Right cardiac atrium (tissue), 5 donors: ENCODE measurements at regions not wholly inside any gene's neighbourhood (a gene's known extent, or its start where the extent isn't known, plus 50 kb on each side); places are given as distances from the start of the nearest gene placed in this dataset.
"Not testable (repeated sequence)": the region's sequence is repeated elsewhere in the genome, so short reads cannot be mapped to it uniquely, and the experiment has no call there.

Experiments
- ATAC-seq, 2 donors: fragments of 200-7000 bp; cut with Tn5 transposase; one replicate each; pipeline versions ENCODE4 v1.8.0 to v1.9.1; 2020; ENCODE audit warnings: moderate library complexity in 2 of 2, mild to moderate bottlenecking in 1 of 2
- DNase-seq, 3 donors: peaks; one replicate each; pipeline ENCODE4 v3.0.0-alpha.2; 2020
- H3K27ac ChIP-seq: one replicate; pipeline ENCODE4 v1.5.1; 2013; ENCODE audit warnings: mild to moderate bottlenecking, low read length, control low read depth, moderate library complexity
- H3K27me3 ChIP-seq: one replicate; pipeline ENCODE4 v1.6.1; 2013; ENCODE audit not compliant: control insufficient read depth, insufficient read depth
- H3K4me1 ChIP-seq: one replicate; pipeline ENCODE4 v1.6.1; 2013; ENCODE audit warnings: low read length; ENCODE audit not compliant: control insufficient read depth, insufficient read depth
- H3K4me3 ChIP-seq: one replicate; pipeline ENCODE4 v1.5.1; 2013; ENCODE audit warnings: low read length, control low read depth
- H3K9me3 ChIP-seq: one replicate; pipeline ENCODE4 v1.6.1; 2013; ENCODE audit warnings: low read length; ENCODE audit not compliant: control insufficient read depth
- WGBS: extraction: QIAGEN DNeasy Blood & Tissue Kit; methylation state at CpG from one replicate; pipeline ENCODE4 v1.1.7; 2013; 5-methylcytosine and 5-hydroxymethylcytosine counted together
- intact Hi-C, 4 donors: fragments of 100-400 bp; cut with DNase I; formaldehyde crosslinking; loops; one replicate each; pipeline versions ENCODE4 v1.11.0 to v1.14.0; 2022 to 2023
- donor health status: healthy with polysubstance abuse.
- donor health status: DM: no; HTN: yes; CAD: no.
- donor health status: DM: no; HTN: no; CAD: no.
- donor health status: DM: no; HTN: yes; CAD: no; lungs with severe emphysema.
- donor health status: DM: yes; HTN: yes; CAD: no.

- no peaks in the 10 kb centered on the region for H3K9me3 ChIP-seq
- intact Hi-C loops = no loop called here
- ATAC-seq (no peak), DNase-seq (no peak)
- 64% methylated on average over 1 of the region's 1 CpG for WGBS
- no peak overlapping the region for H3K4me3 ChIP-seq
- no peaks in the 10 kb centered on the region for H3K4me1 ChIP-seq
- H3K27ac ChIP-seq = no peak overlapping the region
- H3K27me3 ChIP-seq = no peaks in the 10 kb centered on the region
Measured at GRCh38 chr4:154132406-154132805, 343.5 kb upstream of the SFRP2 start.

- no peak overlapping the region for H3K4me3 ChIP-seq
- no peaks in the 10 kb centered on the region for H3K9me3 ChIP-seq
- no peak overlapping the region for H3K27ac ChIP-seq
- 80% methylated on average over 1 of the region's 1 CpG for WGBS
- no peaks in the 10 kb centered on the region for H3K4me1 ChIP-seq
- intact Hi-C loops = no loop called here
- DNase-seq = no peak
- ATAC-seq = no peak
- no peaks in the 10 kb centered on the region for H3K27me3 ChIP-seq
Measured at GRCh38 chr4:154126276-154126675, 337.4 kb upstream of the SFRP2 start.

- no peaks in the 10 kb centered on the region for H3K27me3 ChIP-seq
- intact Hi-C loops = no loop called here
- ATAC-seq (no peak), DNase-seq (no peak)
- 86% methylated on average over 3 of the region's 3 CpGs for WGBS
- no peak overlapping the region for H3K27ac ChIP-seq
- no peaks in the 10 kb centered on the region for H3K9me3 ChIP-seq
- no peaks in the 10 kb centered on the region for H3K4me1 ChIP-seq
- no peak overlapping the region for H3K4me3 ChIP-seq
Measured at GRCh38 chr4:154125340-154125739, 336.5 kb upstream of the SFRP2 start.

GRCh38 chr4:154124539-154125255 lies 335.8 kb upstream of the SFRP2 start:
- no peak for ATAC-seq
- H3K4me3 ChIP-seq = no peak overlapping the region
- H3K9me3 ChIP-seq = no peaks in the 10 kb centered on the region
- DNase-seq = no peak
- intact Hi-C loops = no loop called here
- H3K27me3 ChIP-seq = no peaks in the 10 kb centered on the region
- 64% methylated on average over 4 of the region's 4 CpGs for WGBS
- H3K27ac ChIP-seq = no peak overlapping the region
- no peaks in the 10 kb centered on the region for H3K4me1 ChIP-seq

- ATAC-seq (no peak), DNase-seq (no peak)
- Histone ChIP-seq H3K9me3 (no peaks in the 10 kb centered on the region), H3K27me3 (no peaks in the 10 kb centered on the region), H3K4me1 (no peaks in the 10 kb centered on the region), H3K27ac (no peak overlapping the region), H3K4me3 (no peak overlapping the region)
- 91% methylated on average over 3 of the region's 3 CpGs for WGBS
- intact Hi-C loops = no loop called here
Measured at GRCh38 chr4:154123897-154124296, 335.0 kb upstream of the SFRP2 start.

GRCh38 chr4:154120690-154121345 lies 331.9 kb upstream of the SFRP2 start:
- intact Hi-C loops = no loop called here
- WGBS = 63% methylated on average over 4 of the region's 4 CpGs
- H3K27ac ChIP-seq = no peak overlapping the region

GRCh38 chr4:154120006-154120676 lies 331.3 kb upstream of the SFRP2 start:
- ATAC-seq = no peak
- no peak for DNase-seq
- Histone ChIP-seq H3K27me3 (no peaks in the 10 kb centered on the region), H3K4me1 (no peaks in the 10 kb centered on the region), H3K4me3 (no peak overlapping the region), H3K9me3 (no peaks in the 10 kb centered on the region), H3K27ac (no peak overlapping the region)
- WGBS = 89% methylated on average over 5 of the region's 5 CpGs
- intact Hi-C loops = no loop called here

More at GRCh38 chr4:154120690-154121345, 331.9 kb upstream of the SFRP2 start:
- ATAC-seq (no peak), DNase-seq (no peak)
- H3K9me3 ChIP-seq = no peaks in the 10 kb centered on the region
- no peaks in the 10 kb centered on the region for H3K4me1 ChIP-seq
- H3K27me3 ChIP-seq = no peaks in the 10 kb centered on the region
- no peak overlapping the region for H3K4me3 ChIP-seq

GRCh38 chr4:154119317-154119716 lies 330.4 kb upstream of the SFRP2 start:
- no peaks in the 10 kb centered on the region for H3K27me3 ChIP-seq
- no peak for DNase-seq
- 72% methylated on average over 5 of the region's 5 CpGs for WGBS
- no peak for ATAC-seq
- intact Hi-C loops = no loop called here
- no peak overlapping the region for H3K4me3 ChIP-seq
- H3K27ac ChIP-seq = no peak overlapping the region
- no peaks in the 10 kb centered on the region for H3K9me3 ChIP-seq
- H3K4me1 ChIP-seq = no peaks in the 10 kb centered on the region

- DNase-seq, H3K27me3 ChIP-seq, H3K9me3 ChIP-seq, H3K27ac ChIP-seq, intact Hi-C loops, ATAC-seq, H3K4me1 ChIP-seq, H3K4me3 ChIP-seq: not testable (repeated sequence)
- 76% methylated on average over 9 of the region's 9 CpGs for WGBS
Measured at GRCh38 chr4:154117726-154118125, 328.8 kb upstream of the SFRP2 start.

- 90% methylated on average over 2 of the region's 2 CpGs for WGBS
- H3K27me3 ChIP-seq = no peaks in the 10 kb centered on the region
Measured at GRCh38 chr4:154107337-154107736, 318.5 kb upstream of the SFRP2 start.

GRCh38 chr4:154088741-154089140 lies 299.9 kb upstream of the SFRP2 start:
- WGBS = 28% methylated on average over 2 of the region's 2 CpGs
- no peak for DNase-seq
- Histone ChIP-seq H3K9me3 (no peaks in the 10 kb centered on the region), H3K4me1 (no peaks in the 10 kb centered on the region), H3K27me3 (no peaks in the 10 kb centered on the region), H3K27ac (no peak overlapping the region), H3K4me3 (no peak overlapping the region)
- no peak for ATAC-seq
- intact Hi-C loops = no loop called here

More at GRCh38 chr4:154107337-154107736, 318.5 kb upstream of the SFRP2 start:
- H3K27ac ChIP-seq = no peak overlapping the region
- H3K4me1 ChIP-seq = no peaks in the 10 kb centered on the region
- no peak for DNase-seq
- H3K9me3 ChIP-seq = no peaks in the 10 kb centered on the region
- no peak overlapping the region for H3K4me3 ChIP-seq
- no peak for ATAC-seq
- intact Hi-C loops = no loop called here
